NCI-H1092 treated with DMSO at 0.1 percent for 48 hours (cell line): ENCODE measurements at regions not wholly inside any gene's neighbourhood (a gene's known extent, or its start where the extent isn't known, plus 50 kb on each side); places are given as distances from the start of the nearest gene placed in this dataset.

Experiments used
- DNase-seq: peaks from one replicate; lab custom pipeline; 2025; lab: John Stamatoyannopoulos, UW

GRCh38 chr10:91137011-91137643 is 83.3 kb upstream of the PCGF5 start:
- no peak for DNase-seq

GRCh38 chr10:91137822-91138221 is 82.6 kb upstream of the PCGF5 start:
- DNase-seq: peak; percentile 9

- no peak for DNase-seq
These were observed 79.4 kb upstream of the PCGF5 start for GRCh38 chr10:91140995-91141549.

GRCh38 chr10:91144961-91145360 is 75.5 kb upstream of the PCGF5 start:
- no peak for DNase-seq

GRCh38 chr10:91146146-91146545 is 74.3 kb upstream of the PCGF5 start:
- no peak for DNase-seq

GRCh38 chr10:91149550-91149949 is 70.9 kb upstream of the PCGF5 start:
- no peak for DNase-seq

- no peak for DNase-seq
These were observed 69.8 kb upstream of the PCGF5 start for GRCh38 chr10:91150631-91151030.

GRCh38 chr10:91153508-91153907 is 67.0 kb upstream of the PCGF5 start:
- DNase-seq: no peak

GRCh38 chr10:91154842-91155241 is 65.6 kb upstream of the PCGF5 start:
- DNase-seq: no peak

- no peak for DNase-seq
These were observed 64.3 kb upstream of the PCGF5 start for GRCh38 chr10:91156196-91156595.

GRCh38 chr10:91159254-91159783 is 61.1 kb upstream of the PCGF5 start:
- no peak for DNase-seq

- peak; percentile 40 for DNase-seq
These were observed 58.4 kb upstream of the PCGF5 start for GRCh38 chr10:91162050-91162494.

- peak; percentile 40 for DNase-seq
These were observed 57.8 kb upstream of the PCGF5 start for GRCh38 chr10:91162495-91163268.

- DNase-seq: peak; percentile 34
These were observed 57.1 kb upstream of the PCGF5 start for GRCh38 chr10:91163269-91163868.

- no peak for DNase-seq
These were observed 56.5 kb upstream of the PCGF5 start for GRCh38 chr10:91163869-91164474.

GRCh38 chr10:91164520-91165065 is 55.9 kb upstream of the PCGF5 start:
- no peak for DNase-seq

GRCh38 chr10:91167406-91167805 is 53.1 kb upstream of the PCGF5 start:
- DNase-seq: no peak

- DNase-seq: no peak
These were observed 50.0 kb upstream of the PCGF5 start for GRCh38 chr10:91170418-91170817.
